Colon (tissue), 2 donors: ENCODE measurements at regions not wholly inside any gene's neighbourhood (a gene's known extent, or its start where the extent isn't known, plus 50 kb on each side); places are given as distances from the start of the nearest gene placed in this dataset.

Experiments used
- FAIRE-seq: peaks from 2 replicates; lab custom pipeline; 2012; peaks lifted over from hg19 to GRCh38; lab: Jason Lieb, UNC
- donor health status: control.
- donor health status: control.

DNA sequence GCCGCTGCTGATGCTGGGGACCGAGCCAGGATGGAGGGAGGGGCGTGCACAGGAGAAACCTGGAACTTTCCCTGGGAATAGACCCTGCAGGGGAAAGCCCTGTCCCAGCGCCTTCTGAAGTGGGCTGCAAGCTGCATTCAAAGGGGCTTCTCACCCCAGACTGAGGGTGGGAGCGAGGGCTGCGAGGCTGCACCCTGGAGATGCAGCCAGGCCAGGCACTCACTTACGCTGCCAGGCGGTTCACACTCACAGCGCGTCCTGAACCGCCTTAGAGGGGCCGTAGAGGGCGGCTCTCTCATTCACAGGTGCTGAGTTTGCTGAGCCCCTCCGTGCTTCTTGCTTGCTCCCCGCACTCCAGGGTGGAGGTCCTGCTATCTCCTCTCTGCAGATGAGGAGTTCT is 208.5 kb upstream of the C14orf180 start:
- FAIRE-seq: no peak

DNA sequence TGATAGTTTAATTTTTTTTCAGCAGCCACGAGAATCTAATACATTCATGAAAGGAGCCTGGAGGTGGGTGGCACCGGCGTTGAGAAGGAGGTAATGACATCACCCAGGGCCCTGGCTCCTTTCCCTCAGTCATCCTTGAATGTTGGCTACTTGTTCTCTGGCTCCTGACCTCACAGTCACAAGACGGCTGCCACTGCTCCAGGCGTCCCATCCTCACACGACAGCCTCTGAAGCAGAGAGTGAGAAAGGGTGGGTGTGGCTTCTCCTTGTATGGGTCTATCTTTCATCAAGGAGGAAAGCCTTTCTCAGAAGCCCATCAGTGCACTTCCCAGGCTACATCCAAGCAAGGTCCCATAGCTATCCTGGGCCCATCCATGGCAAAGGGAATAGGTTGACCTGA is 207.6 kb upstream of the C14orf180 start:
- FAIRE-seq: no peak

DNA sequence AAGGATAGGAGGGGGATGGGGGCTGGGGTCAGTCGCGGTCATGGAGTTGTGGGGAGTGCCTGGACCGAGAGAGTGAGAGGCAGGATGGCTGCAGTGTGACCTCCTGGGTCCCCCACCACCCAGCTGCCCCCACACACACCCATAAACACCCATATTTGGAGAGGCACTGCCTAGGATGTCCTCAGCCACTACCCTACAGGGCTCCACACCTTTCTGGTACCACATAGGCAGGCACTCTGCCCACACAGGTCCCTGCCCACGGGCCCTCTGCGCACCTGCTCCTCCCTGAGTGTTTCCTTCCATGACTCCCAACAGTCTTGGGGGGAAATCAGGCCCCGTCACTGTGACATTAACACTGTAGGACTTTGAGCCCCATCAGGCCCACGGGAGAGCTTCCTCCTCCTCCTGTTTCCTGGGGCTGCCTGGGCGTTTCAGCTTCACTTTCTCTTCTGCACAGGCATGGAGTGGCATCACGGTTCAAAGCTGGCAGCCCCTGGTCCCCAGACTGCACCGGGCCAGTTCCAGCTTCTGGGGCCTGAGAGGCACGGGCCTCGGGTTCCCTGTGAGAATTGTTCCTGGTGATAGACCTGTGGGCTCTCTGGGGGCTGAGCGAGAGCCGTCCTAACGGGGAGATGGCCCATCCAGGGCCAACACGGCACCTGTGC is 207.0 kb upstream of the C14orf180 start:
- no peak for FAIRE-seq

DNA sequence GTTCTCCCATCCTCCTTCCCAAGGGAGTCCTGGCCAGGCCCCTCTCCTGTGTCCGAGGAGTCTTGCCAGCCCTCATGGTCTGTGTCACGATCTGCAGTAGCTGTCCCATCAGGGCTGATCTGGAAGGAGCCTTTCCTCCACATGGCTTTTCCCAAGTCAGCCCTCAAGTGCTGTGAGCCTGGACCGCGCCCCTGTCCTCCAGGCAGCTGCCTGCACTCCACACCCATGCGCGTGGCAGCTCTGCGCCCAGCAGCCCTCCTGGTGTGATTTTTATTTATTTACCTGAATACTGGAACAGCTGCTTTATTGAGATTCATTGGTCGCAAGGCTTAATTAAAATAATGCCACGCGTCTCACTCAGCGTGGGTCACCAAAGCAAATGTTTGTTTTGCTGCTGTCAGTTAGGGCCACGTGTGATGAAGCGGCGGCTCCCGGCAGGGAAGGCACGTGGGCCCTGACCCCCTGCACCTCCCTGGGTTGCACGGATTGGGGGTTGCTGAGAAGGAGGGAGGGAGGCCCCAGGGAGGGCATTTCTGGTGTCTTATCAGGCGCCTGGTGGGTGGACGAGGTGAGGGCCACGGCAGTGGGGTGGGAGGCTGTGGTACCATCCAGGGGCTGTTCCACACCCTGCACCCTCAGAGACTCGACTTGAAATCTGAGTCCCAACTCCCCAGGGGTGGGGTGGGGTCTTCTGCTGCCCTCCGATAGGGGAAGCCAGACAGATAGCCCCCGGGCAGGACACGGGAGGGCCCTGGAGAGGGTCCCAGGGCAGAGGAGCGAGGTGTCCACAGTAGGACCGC is 206.3 kb upstream of the C14orf180 start:
- no peak for FAIRE-seq

DNA sequence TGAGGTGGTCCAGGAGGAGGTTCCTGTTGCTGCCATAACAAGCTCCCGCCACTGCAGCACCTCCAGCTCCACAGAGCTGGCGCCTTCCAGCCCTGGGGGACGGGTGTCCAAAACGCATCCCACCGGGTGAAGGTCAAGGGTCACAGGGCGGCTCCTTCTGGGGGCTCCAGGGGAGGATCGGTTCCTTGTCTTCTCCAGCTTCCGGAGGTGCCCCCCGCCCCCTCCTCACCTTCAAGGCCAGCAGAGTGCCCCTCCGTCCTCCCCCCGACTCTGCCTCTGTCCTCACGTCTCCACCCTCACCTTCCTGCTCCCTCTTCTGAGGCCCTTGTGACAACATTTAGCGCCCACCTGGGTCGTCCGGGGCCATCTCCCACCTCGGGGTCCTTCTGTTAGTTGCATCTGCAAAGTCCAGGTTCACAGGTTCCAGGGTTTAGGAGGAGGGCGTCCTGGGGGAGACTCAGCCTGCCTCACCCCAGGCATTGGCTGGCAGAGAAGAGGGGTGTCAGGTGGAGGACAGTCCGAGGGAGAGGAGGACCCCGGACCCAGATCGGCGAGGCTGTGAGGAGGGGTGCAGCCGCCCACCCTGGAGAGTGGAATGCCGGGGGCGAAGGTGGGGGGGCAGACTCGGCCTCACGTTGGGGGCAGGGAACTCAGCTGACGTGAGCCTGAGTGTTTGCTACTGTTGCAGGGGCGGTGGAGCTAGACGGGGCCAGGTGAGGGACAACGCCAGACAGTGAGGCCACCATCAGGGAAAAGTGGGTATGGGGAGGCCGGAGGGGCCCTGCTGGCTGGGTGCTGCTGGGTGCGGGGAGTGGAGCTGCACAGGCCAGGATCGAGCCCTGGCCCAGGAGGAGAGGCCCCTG is 205.5 kb upstream of the C14orf180 start:
- FAIRE-seq: no peak

DNA sequence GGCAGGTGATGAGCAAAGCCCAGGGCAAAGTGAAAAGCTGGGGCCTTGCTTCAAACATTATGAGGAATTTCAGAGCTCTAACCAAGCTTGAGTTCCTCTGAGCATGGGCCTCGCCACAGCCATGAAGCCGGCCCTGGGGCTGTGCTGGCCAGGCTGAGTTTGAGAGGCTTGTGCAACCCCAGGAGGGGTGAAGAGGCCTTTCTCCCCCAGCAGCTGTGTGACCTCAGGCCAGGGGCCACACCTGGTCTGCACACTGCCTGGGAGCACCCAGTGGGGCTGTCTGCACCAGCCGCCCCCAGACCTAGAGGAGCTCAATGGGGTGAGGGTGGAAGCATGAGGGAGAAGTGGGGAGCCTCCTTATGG is 204.9 kb upstream of the C14orf180 start:
- FAIRE-seq: no peak

DNA sequence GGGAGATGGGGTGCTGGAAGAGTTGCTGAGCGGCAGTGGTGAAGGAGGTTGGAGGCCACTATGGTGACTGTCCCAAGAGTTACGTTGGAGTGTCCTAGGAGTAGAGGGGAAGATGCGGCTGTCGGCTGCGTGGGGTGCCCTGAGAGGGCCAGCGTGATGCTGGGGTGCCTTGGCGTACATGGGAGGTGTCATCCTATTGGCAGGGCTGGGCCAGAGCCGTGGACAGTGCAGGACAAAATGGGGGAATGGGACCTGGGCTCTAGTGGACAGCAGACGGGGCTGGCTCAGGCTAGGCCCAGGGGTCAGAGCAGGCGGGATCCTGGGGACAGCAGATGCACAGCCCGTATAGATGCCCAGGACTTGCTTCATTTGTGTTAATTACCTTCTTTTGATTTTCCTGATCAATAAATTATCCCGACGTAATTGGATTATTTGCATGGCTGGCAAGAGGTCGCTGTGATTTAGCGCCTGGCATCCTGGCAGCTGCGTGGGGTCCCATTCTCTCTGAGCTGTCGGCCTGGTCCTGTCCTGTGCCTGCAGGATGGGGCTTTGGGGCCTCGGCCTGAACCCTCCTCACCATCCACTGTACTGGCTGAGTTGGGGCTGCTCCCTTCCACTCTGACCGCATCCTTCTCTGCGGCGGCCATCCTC is 203.9 kb upstream of the C14orf180 start:
- no peak for FAIRE-seq

DNA sequence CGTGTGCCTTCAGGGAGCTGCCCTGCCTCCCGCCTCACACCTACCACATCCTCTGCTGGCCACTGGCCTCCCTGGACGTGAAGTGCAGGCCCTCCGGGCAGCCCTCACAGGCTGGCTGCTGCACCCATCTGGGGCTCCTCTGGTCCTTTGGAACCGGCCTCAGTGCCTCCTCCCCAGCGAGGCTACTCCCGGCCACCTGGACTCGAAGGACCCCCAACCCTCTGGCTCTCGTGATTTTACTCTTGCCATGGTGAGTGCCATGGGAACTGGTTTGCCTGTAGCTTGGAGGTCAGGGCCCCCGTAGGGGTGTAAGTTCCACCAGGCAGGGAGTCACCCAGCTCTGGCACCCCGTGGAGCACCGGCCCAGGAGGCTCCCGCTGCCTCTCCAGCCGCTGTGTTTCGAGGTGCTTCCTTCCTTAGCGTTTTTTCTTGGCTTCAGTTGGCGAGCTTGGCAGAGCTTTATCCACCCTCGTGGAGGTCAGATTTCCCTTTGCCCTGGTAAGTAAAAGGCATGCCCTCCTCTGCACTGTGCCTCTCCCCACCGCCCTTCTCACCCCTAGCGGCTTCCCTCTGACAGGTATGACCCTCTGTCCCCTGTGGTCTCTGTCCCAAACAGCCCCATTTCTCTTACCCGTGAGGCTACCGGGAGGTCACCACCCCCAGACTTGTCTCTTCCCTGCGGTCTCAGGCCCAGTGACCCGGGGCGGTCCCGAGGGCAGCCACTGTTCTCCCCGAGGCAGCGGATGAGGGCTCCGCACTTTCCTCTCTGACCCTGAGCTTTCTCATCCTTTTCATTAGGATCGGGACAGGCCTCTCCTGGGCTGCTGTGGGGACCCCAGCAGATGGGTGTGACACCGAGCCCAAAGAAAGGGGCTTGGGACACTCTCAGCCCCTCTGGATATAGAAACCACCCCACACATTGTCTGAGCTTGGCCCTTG is 203.1 kb upstream of the C14orf180 start:
- FAIRE-seq: no peak

DNA sequence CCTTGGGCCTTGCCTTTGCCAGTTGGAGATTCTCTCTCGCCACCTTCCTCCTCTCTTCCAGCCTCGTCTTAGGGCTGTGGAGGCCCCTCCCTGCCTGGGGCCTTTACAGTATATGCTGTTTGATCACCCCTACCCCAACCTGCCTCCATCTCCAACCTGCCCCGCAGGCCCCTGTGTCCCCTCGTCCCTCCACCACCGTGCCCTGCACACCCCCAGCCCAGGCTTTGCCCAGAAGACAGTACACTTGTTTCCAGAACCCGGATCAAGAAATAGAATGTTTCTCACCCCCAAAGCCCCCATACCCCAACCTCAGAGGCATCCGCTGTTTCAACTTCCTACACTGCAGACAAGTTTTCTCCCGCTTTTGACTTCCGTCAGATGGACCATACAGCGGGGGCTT is 202.3 kb upstream of the C14orf180 start:
- no peak for FAIRE-seq

DNA sequence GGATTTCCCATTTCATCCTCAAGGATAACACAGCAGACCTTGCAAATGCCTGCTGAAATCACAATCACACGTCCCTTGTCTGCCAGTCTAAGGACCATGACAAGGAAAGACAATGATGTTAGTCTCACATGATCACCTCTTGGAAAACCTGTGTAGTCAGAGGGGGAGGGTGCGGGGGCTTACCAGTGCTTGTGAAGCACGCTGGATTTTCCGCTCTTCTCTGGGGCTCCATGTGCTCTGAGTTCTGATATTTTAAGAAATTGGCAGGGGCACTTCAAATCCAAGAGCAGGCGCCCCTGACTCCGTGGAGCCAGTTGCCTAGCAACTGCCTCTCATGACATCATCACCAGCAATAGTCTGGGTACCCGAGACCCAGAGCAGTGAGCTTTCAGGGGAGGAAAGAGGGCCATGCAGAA is 200.9 kb upstream of the C14orf180 start:
- no peak for FAIRE-seq

DNA sequence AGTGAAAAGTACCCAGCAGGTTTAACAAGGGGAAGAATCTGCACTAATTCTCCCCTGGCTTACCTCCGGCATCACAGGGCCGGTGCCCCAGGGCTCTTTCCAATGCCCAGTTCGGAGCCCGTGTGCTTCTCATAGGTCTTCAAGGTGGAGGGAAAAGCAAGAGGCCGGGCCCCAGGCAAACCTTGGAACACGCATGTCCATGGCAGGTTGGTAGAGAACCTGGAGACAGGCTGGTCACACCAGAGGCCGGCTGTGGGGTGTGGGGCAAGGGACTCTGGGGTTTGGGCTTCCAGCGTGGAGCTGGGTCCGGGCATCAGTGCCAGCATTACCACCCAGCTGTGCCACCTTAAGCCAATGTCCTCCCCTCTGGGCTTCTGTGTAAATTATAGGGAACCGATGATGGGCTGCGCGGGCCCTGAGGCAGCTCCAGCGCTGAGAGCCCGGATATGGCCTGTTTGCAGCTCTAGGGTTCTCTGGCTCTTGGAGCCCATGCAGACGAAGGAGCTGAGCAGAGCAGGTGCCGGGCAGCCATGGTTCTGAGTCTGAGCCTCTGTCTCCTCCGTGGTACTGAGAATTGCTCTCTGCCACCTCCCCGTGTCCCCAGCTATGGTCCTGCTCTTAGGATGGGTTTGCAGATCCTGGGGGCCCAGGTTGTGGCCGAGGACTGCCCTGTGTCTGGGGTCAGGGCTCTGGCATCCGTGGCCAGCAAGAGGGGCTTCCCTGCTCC is 197.0 kb upstream of the C14orf180 start:
- FAIRE-seq: no peak

DNA sequence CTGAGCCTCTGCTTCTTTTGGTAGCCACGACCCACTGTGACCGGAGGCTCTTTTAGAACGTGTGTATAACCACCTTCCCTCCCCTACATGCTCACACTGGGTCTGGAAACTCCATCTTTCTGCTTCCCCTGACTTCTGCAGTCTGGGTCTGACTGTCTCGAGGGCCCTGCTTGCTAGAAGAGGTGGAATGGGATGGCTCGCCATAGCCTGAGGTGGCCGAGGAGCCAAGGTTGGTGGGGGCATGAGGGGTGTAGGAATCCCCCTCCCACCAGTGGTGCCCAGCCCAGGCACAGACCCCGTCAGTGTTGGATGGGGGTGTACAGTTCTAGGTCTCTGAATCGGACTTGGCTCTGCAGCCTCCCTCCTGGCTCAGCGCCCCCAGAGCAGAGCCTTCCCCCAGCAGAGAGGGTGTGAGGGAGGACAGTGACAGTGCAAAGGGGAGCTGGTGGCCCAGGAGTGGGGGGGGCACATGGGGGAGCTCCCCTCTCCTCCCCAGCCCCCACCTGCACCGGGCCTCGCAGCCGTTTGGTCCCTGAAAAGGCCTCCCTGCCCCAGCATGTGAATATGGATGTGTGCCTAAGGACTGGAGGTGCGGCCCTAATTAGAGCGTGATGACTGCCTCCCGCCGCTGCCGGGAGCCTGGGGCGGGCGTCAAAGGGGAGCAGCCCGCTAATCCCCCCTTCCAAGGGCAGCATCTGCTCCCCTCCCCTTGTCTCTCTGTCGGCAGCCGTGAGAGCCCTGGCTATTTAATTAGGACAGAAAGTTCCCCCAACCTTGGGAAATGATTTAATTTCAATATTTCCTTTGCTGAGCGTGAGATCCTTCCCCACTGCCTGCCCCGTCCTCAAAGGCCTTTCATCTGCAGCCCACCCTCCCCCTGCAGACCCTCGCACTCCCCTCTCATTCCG is 196.2 kb upstream of the C14orf180 start:
- no peak for FAIRE-seq

DNA sequence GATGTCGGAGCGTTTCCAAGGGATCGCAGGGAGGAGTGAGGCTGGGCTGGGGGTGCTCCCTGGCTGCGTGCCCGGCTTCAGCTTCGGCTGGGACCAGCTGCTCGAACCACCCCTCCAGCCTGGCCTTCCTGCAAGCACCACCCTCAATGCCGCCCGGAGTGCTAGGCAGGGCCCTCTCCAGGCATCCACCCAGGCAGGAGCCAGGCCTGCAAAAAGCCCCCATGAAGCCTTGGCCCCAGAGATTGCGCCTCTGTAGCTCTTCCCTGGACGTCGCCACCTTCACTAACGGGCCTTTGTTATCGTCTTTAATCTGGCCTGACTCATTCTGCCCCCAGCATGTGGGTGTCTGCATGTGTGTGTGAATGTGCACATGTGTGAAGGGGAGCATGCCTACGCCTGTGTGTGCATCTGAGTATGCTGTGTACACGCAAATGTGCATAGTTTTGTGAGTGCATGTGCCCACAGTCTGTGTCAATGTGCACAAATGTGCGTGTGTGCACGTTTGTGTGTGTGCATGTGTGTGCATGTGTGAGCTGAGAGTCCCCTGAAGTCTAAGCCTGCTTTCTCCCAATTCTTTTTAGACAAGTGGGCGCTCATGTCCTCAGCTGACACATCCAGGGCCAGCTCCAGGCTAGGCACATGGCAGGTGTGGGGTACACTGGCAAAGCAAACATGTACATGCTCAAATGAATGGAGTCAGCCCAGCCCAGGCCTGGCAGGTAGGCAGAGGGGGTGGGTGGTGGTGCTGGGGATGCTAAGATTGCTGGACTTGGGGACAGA is 195.4 kb upstream of the C14orf180 start:
- FAIRE-seq: no peak

DNA sequence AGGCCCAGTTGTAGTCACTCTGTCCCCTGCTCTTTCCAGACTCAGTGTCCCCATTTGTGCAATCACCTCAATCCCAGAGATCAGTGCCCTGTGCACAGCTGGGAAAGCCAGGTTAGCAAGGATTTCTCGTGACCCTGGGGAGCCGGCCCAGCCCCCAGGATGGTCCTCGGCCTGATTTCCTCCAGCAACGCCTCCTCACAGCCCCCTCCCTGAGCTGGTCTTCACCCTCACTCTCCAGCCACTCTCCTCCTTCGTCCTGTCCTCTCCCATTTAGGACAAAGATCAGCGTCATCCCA is 194.8 kb upstream of the C14orf180 start:
- no peak for FAIRE-seq

DNA sequence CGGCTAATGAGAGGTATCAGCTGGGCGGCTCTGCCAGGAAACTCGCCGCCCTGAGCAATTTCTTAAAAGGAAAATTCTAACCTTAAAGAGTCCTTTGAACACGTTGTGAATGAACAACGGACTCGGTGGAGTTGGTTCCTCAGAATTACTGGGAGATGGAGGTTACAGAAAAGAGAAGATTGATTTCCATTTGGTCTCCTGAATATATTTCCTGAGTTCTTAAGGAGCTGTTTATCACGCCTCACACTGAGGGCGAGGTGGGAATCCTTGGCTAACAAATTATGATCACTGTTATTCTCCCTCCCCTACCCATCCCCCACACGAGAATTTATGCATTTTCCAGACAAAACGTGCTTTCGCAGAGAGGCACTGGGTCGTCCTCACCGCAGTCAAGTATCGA is 194.5 kb upstream of the C14orf180 start:
- no peak for FAIRE-seq

DNA sequence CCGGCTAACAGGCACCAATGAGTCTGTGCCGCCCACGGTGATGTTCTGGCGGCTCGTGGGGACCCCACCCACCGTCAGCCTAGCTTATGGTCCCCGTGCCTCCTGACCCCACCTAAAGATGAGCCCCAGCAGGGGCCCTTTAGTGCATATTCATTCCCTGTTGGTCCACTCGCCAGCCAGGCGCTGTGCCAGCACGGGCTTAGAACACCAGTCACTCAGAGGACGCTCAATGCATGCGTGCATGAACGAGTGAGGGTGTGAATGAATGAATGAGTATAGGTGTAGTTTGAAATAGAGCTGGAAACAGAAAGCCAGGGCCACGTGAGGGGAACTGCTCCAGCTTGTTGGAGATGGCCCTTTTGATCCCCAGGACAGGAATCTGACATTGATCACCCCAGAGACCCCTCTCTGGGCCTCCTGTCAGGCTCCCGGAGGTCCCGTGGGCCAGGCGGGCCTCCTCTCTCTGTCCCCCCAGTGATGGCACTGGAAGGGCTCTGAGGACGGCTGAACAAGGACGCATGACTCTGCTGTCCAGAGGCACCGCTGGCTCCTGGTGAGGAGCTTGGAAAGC is 193.9 kb upstream of the C14orf180 start:
- FAIRE-seq: no peak

DNA sequence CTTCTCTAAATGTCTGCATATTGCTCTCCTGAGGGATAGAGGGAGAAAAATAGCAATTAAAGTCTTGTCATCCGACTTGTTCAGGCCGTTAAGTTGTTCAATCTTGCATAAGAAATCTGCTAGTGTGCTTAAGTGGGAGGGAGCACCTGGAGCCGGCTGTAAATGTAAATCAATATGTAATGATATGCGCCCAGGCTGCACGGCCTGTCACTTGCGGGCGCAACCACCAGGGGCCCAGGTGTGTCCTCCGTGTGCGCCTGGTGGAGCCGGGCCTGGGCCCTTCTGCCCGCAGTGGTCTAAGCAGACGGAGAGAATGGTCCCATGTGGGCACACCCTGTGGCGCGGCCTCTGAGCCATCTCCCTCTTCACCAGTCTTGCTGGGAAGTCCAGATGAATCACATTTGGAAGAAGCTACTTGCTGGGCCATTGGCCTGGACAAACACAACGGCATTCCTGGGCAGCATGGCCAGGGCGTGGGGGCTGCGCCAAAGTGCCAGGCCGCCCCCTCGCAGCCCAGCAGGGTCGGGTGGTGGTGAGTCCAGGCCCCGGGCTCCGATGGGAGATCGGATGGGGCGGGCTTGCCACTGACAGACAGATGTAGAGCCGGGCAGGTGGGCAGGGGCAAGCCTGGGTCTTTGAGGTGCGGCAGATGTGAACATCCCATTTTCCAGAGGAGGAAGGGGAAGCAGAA is 193.3 kb upstream of the C14orf180 start:
- no peak for FAIRE-seq
